HG03521 (cell line): ENCODE measurements at regions not wholly inside any gene's neighbourhood (a gene's known extent, or its start where the extent isn't known, plus 50 kb on each side); places are given as distances from the start of the nearest gene placed in this dataset.

Source experiments
- ATAC-seq: cut with Tn5 transposase; IDR thresholded peaks from one replicate; pipeline ENCODE4 v1.9.1; 2021; ENCODE audit warnings: mild to moderate bottlenecking, moderate library complexity; ENCODE audit not compliant: unreplicated experiment

DNA sequence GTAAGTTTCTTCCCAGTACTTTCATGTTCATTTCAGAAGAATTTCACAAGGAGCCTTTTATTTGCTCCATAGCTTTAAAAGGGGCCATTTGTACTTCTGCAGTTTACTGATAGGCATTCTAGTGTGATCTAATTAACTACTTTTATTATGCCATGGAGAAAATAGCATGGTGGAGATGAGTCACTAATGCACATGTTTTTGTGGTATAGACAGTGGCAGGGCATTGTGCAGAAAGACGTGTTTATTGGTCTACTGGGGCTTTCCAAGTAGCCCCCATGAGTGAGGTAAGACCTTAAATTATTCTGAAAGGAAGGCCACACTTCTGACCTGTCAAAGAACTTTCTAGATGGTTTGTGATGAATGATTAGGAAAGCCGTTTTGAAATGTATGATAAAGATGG, 810.0 kb upstream of the NR2F2 start:
- ATAC-seq = no peak

DNA sequence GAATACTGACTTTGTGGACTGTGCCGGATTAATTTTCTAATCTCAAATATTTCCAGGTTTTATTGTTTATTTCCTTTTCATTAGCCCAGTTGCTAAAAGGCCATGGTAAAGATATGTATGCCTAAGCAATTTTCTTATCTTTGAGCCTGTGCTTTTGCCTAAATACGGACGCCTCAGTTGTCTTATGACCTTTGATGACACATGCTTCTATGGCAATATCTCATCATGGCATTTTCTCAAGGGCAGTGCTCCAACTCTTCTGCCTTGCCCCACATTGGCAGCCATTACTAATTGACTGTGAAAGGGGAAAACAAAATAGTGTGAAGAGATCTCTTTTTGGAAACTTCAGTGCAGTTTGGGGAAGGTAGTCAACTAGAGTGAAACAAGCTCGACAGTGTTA, 809.6 kb upstream of the NR2F2 start:
- no peak for ATAC-seq

GRCh38 chr15:95522533-95522932, 808.0 kb upstream of the NR2F2 start:
- no peak for ATAC-seq

GRCh38 chr15:95528920-95529319, 801.6 kb upstream of the NR2F2 start:
- ATAC-seq = no peak

DNA sequence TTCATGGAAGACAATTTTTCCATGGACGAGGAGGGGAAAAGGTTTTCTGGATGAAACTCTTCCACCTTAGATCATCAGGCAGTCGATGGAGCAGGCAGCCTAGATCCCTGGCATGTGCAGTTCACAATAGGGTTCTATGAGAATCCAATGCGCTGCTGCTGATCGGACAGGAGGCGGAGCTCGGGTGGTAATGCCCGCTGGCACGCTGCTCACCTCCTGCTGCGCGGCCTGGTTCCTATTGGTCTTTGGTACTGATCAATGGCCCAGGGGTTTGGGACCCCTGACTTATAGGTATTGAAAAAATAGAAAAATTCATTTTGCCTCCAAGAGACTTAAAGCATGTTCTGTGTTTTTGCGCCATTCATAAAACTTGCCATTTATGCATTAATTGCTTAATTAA, 793.9 kb upstream of the NR2F2 start:
- no peak for ATAC-seq

DNA sequence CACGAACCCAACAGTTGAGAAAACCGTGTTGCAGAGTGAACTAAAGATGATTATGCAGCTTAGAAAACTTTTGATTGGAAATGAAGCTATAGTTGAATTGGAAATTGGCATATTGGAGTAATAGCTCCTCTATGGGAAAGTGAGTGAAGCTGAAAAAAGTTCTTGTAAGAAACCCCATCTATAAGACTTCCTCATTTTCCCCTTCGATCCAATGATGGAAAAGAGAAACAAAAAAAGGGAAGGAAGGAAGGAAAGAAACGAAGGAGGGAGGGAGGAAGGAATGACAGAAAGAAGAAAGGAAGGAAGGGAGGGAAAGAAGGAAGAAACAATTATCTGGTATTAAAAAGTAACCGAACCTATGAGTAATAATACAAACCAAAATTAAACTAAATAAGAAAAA, 791.8 kb upstream of the NR2F2 start:
- ATAC-seq = no peak

GRCh38 chr15:95541301-95541700, 789.2 kb upstream of the NR2F2 start:
- no peak for ATAC-seq

DNA sequence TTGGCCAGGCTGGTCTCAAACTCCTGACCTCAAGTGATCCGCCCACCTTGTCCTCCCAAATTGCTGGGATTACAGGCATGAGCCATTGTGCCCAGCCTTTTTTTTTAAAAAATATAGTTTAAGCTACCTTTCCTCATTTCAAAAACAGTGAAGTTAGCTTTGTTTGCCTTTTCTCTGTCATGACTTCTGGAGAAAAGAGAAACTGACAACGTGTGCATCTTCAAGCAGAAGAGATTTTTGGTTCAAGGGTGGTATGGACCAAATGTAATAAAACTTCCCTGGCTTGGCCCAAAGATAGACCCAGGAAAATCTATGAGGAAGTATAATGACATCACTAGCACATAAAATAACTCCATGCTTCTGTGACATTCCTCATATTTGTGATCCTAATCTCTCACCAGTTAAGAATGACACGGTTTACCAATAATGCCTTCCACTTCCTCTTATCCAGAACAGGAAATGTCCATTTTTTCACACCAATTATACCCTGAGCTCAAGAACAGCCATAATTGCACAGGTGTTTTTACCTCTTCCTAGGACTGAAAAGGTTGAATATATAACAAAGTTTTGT, 781.2 kb upstream of the NR2F2 start:
- ATAC-seq = no peak

DNA sequence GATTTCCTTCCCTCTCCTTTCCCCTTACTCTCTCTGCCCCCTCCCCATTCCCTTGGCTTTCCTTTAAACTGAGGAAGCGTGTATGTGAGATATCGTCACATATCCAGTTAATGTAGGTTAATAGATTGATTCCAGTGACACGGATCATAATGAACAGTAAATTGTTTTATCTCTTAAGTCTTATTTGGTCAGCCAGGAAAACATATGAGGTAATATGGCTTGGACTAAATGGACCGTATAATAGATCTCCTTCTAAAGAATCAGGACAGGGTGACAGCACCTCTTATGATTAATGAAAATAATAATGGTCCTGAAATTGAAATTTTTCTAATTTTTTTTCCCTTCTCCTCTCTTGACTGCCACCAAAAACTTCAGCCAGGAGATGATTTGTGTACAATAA, 779.8 kb upstream of the NR2F2 start:
- no peak for ATAC-seq

- ATAC-seq = no peak
Measured at GRCh38 chr15:95556225-95556624, 774.3 kb upstream of the NR2F2 start.

DNA sequence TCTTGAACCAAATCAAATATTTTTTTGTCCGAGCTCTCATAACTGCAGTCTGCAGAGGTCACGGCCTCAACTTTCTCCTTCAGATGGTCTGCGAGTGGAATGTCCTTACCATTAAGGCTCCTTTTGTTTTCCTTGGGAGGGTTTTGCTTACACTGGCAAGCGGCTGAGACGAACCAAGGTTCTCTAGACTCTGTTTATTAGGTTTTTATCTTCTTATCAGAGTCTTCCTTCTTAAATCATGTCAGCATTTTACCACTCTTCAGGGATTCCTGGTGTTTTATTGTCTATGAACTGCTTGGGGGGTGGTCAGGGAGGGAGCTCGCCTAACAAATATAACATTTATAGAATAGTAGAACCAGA, 773.7 kb upstream of the NR2F2 start:
- no peak for ATAC-seq

GRCh38 chr15:95557226-95558046, 773.1 kb upstream of the NR2F2 start:
- no peak for ATAC-seq

DNA sequence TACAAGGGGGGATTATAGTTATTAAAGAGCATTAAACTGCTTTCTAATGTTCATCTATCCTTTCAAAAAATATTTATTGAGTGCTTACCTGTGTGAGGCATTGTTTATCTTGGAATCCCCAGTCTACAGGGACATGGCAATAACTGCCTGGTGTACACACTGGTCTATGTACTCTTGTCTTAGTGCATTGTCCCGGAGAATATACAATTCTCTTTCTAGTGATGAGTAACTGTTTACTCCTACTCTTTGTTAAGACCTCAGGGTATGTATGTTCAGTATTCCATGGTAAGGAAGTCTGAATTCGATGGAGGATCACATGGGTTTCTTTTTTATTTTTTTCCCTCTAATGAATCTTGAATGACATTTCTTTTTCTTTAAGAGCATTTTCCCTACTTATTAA, 772.4 kb upstream of the NR2F2 start:
- ATAC-seq = no peak

DNA sequence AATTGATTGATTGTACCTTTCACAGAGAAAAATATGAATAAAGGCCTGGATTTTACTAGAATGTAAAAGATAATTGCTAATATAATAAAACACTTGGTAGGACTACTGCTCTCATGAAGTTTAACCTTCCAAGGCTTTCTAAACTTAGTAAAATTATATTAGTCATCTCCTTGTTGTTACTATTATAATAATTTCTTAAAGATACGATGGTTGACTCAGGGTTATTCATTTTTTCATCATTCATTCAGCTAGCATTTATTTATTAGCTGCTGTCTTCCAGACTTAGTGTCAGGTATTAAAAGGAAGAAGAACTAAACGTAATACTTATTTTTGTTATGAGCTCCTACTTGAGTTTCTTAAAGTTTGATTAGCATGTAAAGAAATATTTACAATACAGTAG, 771.6 kb upstream of the NR2F2 start:
- ATAC-seq = no peak

- no peak for ATAC-seq
Measured at GRCh38 chr15:95559875-95560394, 770.6 kb upstream of the NR2F2 start.

DNA sequence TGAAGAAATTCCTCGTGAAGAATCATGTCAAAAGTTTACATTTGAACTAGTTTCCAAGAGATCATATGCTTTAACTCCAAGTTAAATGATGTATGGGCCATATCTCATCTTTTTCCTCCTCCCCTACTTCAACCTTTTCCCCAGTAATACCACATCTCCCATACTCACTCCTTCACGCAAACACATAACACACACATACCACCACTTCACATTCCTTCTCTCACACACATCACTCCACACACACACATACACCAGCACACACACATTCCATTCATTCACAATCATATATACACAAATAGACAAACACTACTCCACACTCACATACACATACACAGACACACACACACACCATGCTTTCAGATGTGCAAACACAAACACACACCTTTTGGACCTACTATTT, 769.0 kb upstream of the NR2F2 start:
- no peak for ATAC-seq

- no peak for ATAC-seq
Measured at GRCh38 chr15:95563634-95564033, 766.9 kb upstream of the NR2F2 start.

DNA sequence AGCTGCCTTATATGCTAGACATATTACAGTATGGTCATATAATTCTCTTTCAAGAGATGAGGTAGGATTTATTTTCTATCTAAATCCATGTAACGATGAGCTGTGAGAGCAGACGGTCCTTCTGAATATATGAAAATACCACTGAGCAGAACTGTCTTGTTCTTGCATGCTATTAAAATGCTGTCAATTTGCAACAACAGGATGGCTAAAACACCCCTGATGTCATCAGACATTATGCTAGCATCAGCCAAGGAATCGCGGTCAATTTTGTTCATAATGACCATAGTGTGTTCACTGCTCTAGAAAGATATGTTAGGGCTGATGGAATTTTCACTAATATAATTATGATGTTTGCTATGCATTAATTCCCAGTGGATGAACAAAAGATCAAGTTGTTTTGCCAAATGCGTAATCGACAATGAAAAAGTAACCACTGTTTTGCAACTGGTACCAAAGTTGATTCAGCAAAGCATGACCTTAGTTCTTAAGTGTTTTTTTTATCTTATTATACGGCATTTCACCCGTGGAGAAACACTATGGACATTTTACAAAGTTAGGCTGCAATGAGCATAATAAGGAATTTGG, 765.4 kb upstream of the NR2F2 start:
- no peak for ATAC-seq

DNA sequence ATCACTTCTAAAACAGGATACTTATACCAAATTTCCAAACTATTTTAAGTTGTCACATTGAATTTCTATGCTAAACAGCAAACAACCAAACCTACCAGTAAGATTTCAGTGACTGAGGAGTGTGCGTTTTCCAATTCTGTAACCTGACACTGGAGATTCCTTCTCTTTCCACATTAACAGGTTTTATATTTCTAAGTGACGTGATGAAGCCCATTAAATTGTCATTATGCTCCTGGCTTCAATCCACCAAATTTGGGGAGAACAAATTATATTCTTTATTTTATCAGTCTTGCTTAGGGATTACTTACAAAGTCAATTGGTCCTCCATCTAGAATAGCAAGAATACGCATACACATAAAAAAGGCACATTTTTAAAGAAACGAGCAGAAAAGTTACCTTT, 764.8 kb upstream of the NR2F2 start:
- no peak for ATAC-seq

GRCh38 chr15:95567686-95568085, 762.8 kb upstream of the NR2F2 start:
- no peak for ATAC-seq

DNA sequence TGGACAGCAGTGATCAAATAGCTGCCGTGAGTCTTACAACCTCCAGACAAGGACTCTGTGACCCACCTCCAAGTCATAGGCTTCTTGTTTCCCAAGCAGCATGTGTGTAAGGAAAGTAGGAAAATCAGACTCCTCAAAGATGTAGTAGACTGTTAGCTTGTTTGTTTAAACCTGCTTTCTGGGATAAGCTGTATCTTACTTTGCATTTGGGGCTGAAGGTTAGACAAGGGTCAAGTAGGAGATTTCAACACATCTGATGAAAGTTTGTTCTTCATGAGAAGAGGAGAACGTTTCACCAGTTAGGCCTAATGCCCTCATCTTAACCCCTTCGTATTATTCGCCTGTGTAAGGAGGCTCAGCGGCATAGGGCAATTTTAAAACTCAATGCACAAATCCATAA, 756.4 kb upstream of the NR2F2 start:
- no peak for ATAC-seq

DNA sequence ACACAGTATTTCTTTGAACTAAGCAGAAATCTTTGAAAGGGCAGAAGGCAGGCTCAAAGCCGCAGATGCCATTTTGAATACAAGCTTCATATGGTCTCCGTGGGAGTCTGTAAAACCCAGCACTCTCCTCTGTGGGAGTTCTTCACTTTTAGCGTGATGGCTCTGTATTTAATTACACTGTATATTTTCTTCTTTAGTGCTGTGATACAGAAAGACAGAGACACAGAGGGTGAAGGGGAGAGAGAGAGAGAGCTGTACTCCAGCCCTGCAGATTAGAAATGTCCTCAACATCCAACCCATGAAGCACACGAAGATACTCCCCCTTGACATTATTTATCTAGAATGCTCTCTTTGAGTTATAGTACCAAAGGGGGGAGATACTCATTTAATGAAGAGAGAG, 752.6 kb upstream of the NR2F2 start:
- no peak for ATAC-seq
